ENCODE measurements at regions not wholly inside any gene's neighbourhood (a gene's known extent, or its start where the extent isn't known, plus 50 kb on each side); places are given as distances from the start of the nearest gene placed in this dataset.

GRCh38 chr5:66494437-66494836 lies 101.8 kb upstream of the MAST4 start:
- Histone ChIP-seq H3K4me3 (ENCODE audit: low read depth, low read length) (no peak overlapping the region), H3K9me3 (ENCODE audit: control insufficient read depth, insufficient read depth, low read depth, low read length) (no peaks in the 10 kb centered on the region), H3K4me1 (ENCODE audit: control insufficient read depth, insufficient read depth, low read length) (no peaks in the 10 kb centered on the region), H3K36me3 (ENCODE audit: control insufficient read depth in 2 of 2, insufficient read depth in 1 of 2, low read length in 2 of 2) (no peaks in the 10 kb centered on the region), H3K27ac (ENCODE audit: extremely low read depth, low read depth, low read length) (no peak overlapping the region)
- ChIA-PET CTCF (interaction anchor here (0.7 to 1.3 kb wide), 4 partner anchors 8 to 266 kb away, joined by 3 to 4 read pairs (median 3); no protein-coding TSS in a partner anchor), POLR2A (no interaction called here)
- TF ChIP-seq ZNF280D (tag by site-specific recombination; IDR thresholded peaks at IDR 0.05) (no peak), ZBTB21 (tag by site-specific recombination; IDR thresholded peaks at IDR 0.05) (no peak), ZEB2 (tag by site-specific recombination; IDR thresholded peaks at IDR 0.05) (no peak), ZNF132 (tag by site-specific recombination; IDR thresholded peaks at IDR 0.05; ENCODE audit: borderline replicate concordance) (no peak), ZNF2 (tag by site-specific recombination; IDR thresholded peaks at IDR 0.05) (no peak), ZNF426 (tag by site-specific recombination; IDR thresholded peaks at IDR 0.05) (no peak), ZNF157 (tag by site-specific recombination; IDR thresholded peaks at IDR 0.05) (no peak), ZNF521 (tag by site-specific recombination; IDR thresholded peaks at IDR 0.05) (no peak), ZNF701 (tag by site-specific recombination; IDR thresholded peaks at IDR 0.05) (no peak), ZBTB17 (tag by site-specific recombination; IDR thresholded peaks at IDR 0.05) (no peak), ZNF311 (tag by site-specific recombination; IDR thresholded peaks at IDR 0.05; ENCODE audit: borderline replicate concordance) (no peak), ZNF391 (tag by site-specific recombination; IDR thresholded peaks at IDR 0.05; ENCODE audit: borderline replicate concordance, low read depth) (no peak), TRIM28 (IDR thresholded peaks at IDR 0.05; ENCODE audit: borderline replicate concordance, low read length) (no peak)

GRCh38 chr5:66498791-66499207 lies 97.4 kb upstream of the MAST4 start:
- Histone ChIP-seq H3K36me3 (ENCODE audit: control insufficient read depth in 2 of 2, insufficient read depth in 1 of 2, low read length in 2 of 2) (no peaks in the 10 kb centered on the region), H3K4me1 (ENCODE audit: control insufficient read depth, insufficient read depth, low read length) (no peaks in the 10 kb centered on the region), H3K27ac (ENCODE audit: extremely low read depth, low read depth, low read length) (no peak overlapping the region), H3K4me3 (ENCODE audit: low read depth, low read length) (no peak overlapping the region), H3K9me3 (ENCODE audit: control insufficient read depth, insufficient read depth, low read depth, low read length) (no peaks in the 10 kb centered on the region)
- ChIA-PET POLR2A (no interaction called here), CTCF (interaction anchor here (1.3 to 1.6 kb wide), 2 partner anchors 9 to 192 kb away, joined by 4 to 7 read pairs; no protein-coding TSS in a partner anchor)
- TF ChIP-seq ZNF654 (tag by site-specific recombination; IDR thresholded peaks at IDR 0.05; ENCODE audit: low read depth) (peak; percentile 20; the same call in 1 of the 2 replicates), KLF1 (tag by site-specific recombination; IDR thresholded peaks at IDR 0.05) (no peak), SP3 (tag by site-specific recombination; IDR thresholded peaks at IDR 0.05) (no peak), HOXA7 (CRISPR knock-in tag; IDR thresholded peaks at IDR 0.05; ENCODE audit: borderline replicate concordance) (no peak)

- CTCF ChIA-PET, result no interaction called here
- no peak overlapping the region for H3K4me3 ChIP-seq (ENCODE audit: low read depth, low read length)
- H3K27ac ChIP-seq (ENCODE audit: extremely low read depth, low read depth, low read length), result no peak overlapping the region
- TF ChIP-seq ZNF596 (tag by site-specific recombination; IDR thresholded peaks at IDR 0.05), result no peak
- no peak for TF ChIP-seq MYNN (tag by site-specific recombination; IDR thresholded peaks at IDR 0.05; ENCODE audit: borderline replicate concordance)
- no peak for TF ChIP-seq ZNF488 (tag by site-specific recombination; IDR thresholded peaks at IDR 0.05)
- no peak for TF ChIP-seq ZFP3 (tag by site-specific recombination; IDR thresholded peaks at IDR 0.05; ENCODE audit: low read depth)
- TF ChIP-seq REST (tag by site-specific recombination; IDR thresholded peaks at IDR 0.05), result no peak
- TF ChIP-seq ZNF404 (tag by site-specific recombination; IDR thresholded peaks at IDR 0.05), result no peak
- no peak for TF ChIP-seq ZNF132 (tag by site-specific recombination; IDR thresholded peaks at IDR 0.05; ENCODE audit: borderline replicate concordance)
- no peak for TF ChIP-seq ZNF24 (tag by site-specific recombination; IDR thresholded peaks at IDR 0.05)
- TF ChIP-seq TCF7L2 (IDR thresholded peaks at IDR 0.05; ENCODE audit: borderline replicate concordance, low read depth, low read length), result no peak
- H3K9me3 ChIP-seq (ENCODE audit: control insufficient read depth, insufficient read depth, low read depth, low read length), result no peaks in the 10 kb centered on the region
- POLR2A ChIA-PET, result no interaction called here
- H3K36me3 ChIP-seq (ENCODE audit: control insufficient read depth in 2 of 2, insufficient read depth in 1 of 2, low read length in 2 of 2), result no peaks in the 10 kb centered on the region
- H3K4me1 ChIP-seq (ENCODE audit: control insufficient read depth, insufficient read depth, low read length), result no peaks in the 10 kb centered on the region
Measured at GRCh38 chr5:66503203-66503789, 92.9 kb upstream of the MAST4 start.
